GM23338 (cell line): ENCODE measurements at regions not wholly inside any gene's neighbourhood (a gene's known extent, or its start where the extent isn't known, plus 50 kb on each side); places are given as distances from the start of the nearest gene placed in this dataset.

Experiments
- ATAC-seq: fragments of 200-7000 bp; cut with Tn5 transposase; 3 replicates; pipeline ENCODE4 v1.9.1; 2020
- DNase-seq: peaks from one replicate; pipeline ENCODE4 v3.0.0-alpha.2; 2015; ENCODE audit warnings: low spot score
- H2AFZ ChIP-seq: fragments of 200-600 bp; sonication (generic); 2 replicates; pipeline ENCODE4 v1.8.0; 2016; ENCODE audit warnings: antibody characterized with exemption, mild to moderate bottlenecking, moderate library complexity
- H3F3A ChIP-seq: fragments of 200-600 bp; sonication (generic); replicated peaks from 2 replicates; pipeline ENCODE4 v1.8.0; 2017; ENCODE audit warnings: antibody characterized with exemption, mixed run types, low read depth
- H3K27ac ChIP-seq: fragments of 200-600 bp; sonication (generic); 2 replicates; pipeline ENCODE4 v1.6.1; 2016; ENCODE audit warnings: low read depth
- H3K27me3 ChIP-seq: fragments of 200-600 bp; sonication (generic); 2 replicates; pipeline ENCODE4 v1.8.0; 2016; ENCODE audit warnings: mild to moderate bottlenecking, mixed run types, moderate library complexity; ENCODE audit not compliant: insufficient read depth
- H3K36me3 ChIP-seq: fragments of 200-600 bp; sonication (generic); 2 replicates; pipeline ENCODE4 v1.8.0; 2016; ENCODE audit warnings: mild to moderate bottlenecking; ENCODE audit not compliant: insufficient read depth
- H3K4me1 ChIP-seq: fragments of 200-600 bp; sonication (generic); 2 replicates; pipeline ENCODE4 v1.8.0; 2016; ENCODE audit warnings: mild to moderate bottlenecking, moderate library complexity; ENCODE audit not compliant: insufficient read depth
- H3K4me2 ChIP-seq: fragments of 200-600 bp; sonication (generic); 2 replicates; pipeline ENCODE4 v1.7.1; 2017; ENCODE audit warnings: mixed run types
- H3K4me3 ChIP-seq: fragments of 200-600 bp; sonication (generic); 2 replicates; pipeline ENCODE4 v1.6.1; 2016; ENCODE audit warnings: mixed run types
- H3K79me2 ChIP-seq: fragments of 200-600 bp; sonication (generic); replicated peaks from 2 replicates; pipeline ENCODE4 v1.8.0; 2017; ENCODE audit warnings: mild to moderate bottlenecking; ENCODE audit not compliant: insufficient read depth
- H3K9me2 ChIP-seq: fragments of 200-600 bp; sonication (generic); 2 replicates; pipeline ENCODE4 v1.8.0; 2017; ENCODE audit not compliant: insufficient read depth
- H4K20me1 ChIP-seq: fragments of 200-600 bp; sonication (generic); replicated peaks from 2 replicates; pipeline ENCODE4 v1.8.0; 2017; ENCODE audit warnings: mild to moderate bottlenecking; ENCODE audit not compliant: insufficient read depth
- H3K27ac Mint-ChIP-seq: 2 replicates; pipeline ENCODE4 v1.8.0; 2020; ENCODE audit warnings: inconsistent platforms, mild to moderate bottlenecking, moderate library complexity, mixed read lengths
- H3K27me3 Mint-ChIP-seq: 3 replicates; pipeline ENCODE4 v1.8.0; 2022; ENCODE audit warnings: low read depth, mild to moderate bottlenecking, moderate library complexity, mixed read lengths, inconsistent platforms; ENCODE audit not compliant: insufficient read depth, poor library complexity
- H3K36me3 Mint-ChIP-seq: 3 replicates; pipeline ENCODE4 v1.8.0; 2021; ENCODE audit warnings: low read depth, mild to moderate bottlenecking, inconsistent platforms, moderate library complexity, mixed read lengths
- H3K4me1 Mint-ChIP-seq: 3 replicates; pipeline ENCODE4 v1.8.0; 2020; ENCODE audit warnings: mild to moderate bottlenecking, inconsistent platforms, mixed read lengths
- H3K4me3 Mint-ChIP-seq: 3 replicates; pipeline ENCODE4 v1.8.0; 2021; ENCODE audit warnings: moderate library complexity, mild to moderate bottlenecking, inconsistent platforms, mixed read lengths
- H3K9me3 Mint-ChIP-seq: 3 replicates; pipeline ENCODE4 v1.8.0; 2020; ENCODE audit warnings: moderate library complexity, mild to moderate bottlenecking, inconsistent platforms, mixed read lengths
- CREB1 ChIP-seq: fragments of 250-450 bp; sonication (Bioruptor Pico); IDR thresholded peaks from 2 replicates; pipeline ENCODE4 v1.5.0; 2020; ENCODE audit warnings: low read depth, mild to moderate bottlenecking, moderate library complexity
- EZH2 ChIP-seq: fragments of 200-600 bp; sonication (generic); IDR thresholded peaks from one replicate; pipeline ENCODE4 v1.8.0; 2017; ENCODE audit warnings: antibody characterized with exemption, mild to moderate bottlenecking, low read depth; ENCODE audit not compliant: unreplicated experiment
- EZH2phosphoT487 ChIP-seq: fragments of 200-600 bp; sonication (generic); IDR thresholded peaks from one replicate; pipeline ENCODE4 v1.8.1; 2018; ENCODE audit warnings: antibody characterized with exemption; ENCODE audit not compliant: unreplicated experiment
- JUNB ChIP-seq: IDR thresholded peaks from one replicate; pipeline ENCODE4 v1.6.1; 2016; ENCODE audit warnings: antibody characterized with exemption; ENCODE audit not compliant: unreplicated experiment
- NANOG ChIP-seq: IDR thresholded peaks from 2 replicates; pipeline ENCODE4 v1.6.1; 2016; ENCODE audit warnings: antibody characterized with exemption, borderline replicate concordance
- POLR2AphosphoS5 ChIP-seq: IDR thresholded peaks from 2 replicates; pipeline ENCODE4 v1.6.1; 2016; ENCODE audit warnings: antibody characterized with exemption, low read depth
- STAT1 ChIP-seq: IDR thresholded peaks from one replicate; pipeline ENCODE4 v1.6.1; 2016; ENCODE audit warnings: antibody characterized with exemption; ENCODE audit not compliant: unreplicated experiment
- ZNF114 ChIP-seq: fragments of 250-450 bp; sonication (Bioruptor Pico); IDR thresholded peaks from 2 replicates; pipeline ENCODE4 v1.5.0; 2020; ENCODE audit warnings: mild to moderate bottlenecking, moderate library complexity
- ZNF331 ChIP-seq: fragments of 250-450 bp; sonication (Bioruptor Pico); IDR thresholded peaks from 2 replicates; pipeline ENCODE4 v1.5.0; 2020; ENCODE audit warnings: low read depth, mild to moderate bottlenecking, moderate library complexity
- TF ChIP-seq, protein P1 (sequence below): IDR thresholded peaks from one replicate; pipeline ENCODE4 v1.6.1; 2018; ENCODE audit warnings: antibody characterized with exemption; ENCODE audit not compliant: unreplicated experiment
- TF ChIP-seq, protein P2 (sequence below), 2 experiments: fragments of 200-600 bp in 1 of 2; sonication (generic) in 1 of 2; conservative IDR thresholded peaks; 2 replicates each; pipeline versions ENCODE4 v1.5.1 to v1.6.1; 2016 to 2017; ENCODE audit warnings: antibody characterized with exemption in 2 of 2, low read depth in 2 of 2, mild to moderate bottlenecking in 2 of 2, moderate library complexity in 1 of 2
- TF ChIP-seq, protein P3 (sequence below): fragments of 250-450 bp; sonication (Bioruptor Pico); IDR thresholded peaks from 2 replicates; pipeline ENCODE4 v1.5.0; 2020; ENCODE audit warnings: mild to moderate bottlenecking, moderate library complexity
- TF ChIP-seq, protein P4 (sequence below): IDR thresholded peaks from 2 replicates; pipeline ENCODE4 v1.6.1; 2016; ENCODE audit warnings: antibody characterized with exemption

DNA sequence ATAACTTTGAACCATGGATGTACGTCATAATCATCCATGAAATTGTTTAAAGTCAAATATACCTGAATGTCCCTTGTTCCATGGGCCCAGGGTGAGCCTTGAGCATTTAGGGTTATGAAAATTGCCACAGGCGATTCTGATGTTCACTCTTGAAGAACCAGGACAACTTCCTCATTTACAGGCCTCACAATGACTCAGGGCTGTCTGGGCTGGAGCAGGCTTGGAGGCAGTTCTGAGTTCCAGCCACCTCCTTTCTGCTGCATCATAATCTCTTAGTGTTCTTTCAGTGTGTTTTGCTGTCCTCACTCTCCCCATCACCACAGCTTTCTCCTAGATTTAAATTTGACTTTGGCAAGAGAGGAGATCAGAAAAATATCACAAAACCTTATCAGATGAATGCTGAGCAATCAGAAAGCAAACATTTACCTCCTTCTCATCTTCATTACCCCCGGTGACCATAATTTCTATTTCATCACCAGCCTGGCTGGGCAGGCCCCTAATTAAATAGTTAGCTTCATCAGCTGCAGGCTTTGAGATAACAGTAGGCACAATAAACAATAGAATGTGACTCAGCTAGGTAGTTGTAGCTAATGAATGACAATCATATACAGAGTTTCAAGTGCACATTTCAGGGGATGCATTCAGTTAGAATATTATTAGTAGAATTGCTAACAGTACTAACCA lies 571.0 kb downstream of the SH2D4B start:
- Histone ChIP-seq H3K4me1 (no peaks in the 10 kb centered on the region), H3K79me2 (no peaks in the 10 kb centered on the region), H3K36me3 (no peaks in the 10 kb centered on the region), H4K20me1 (no peaks in the 10 kb centered on the region), H3K4me2 (no peak overlapping the region), H2AFZ (peak overlapping the region; percentile 67), H3K4me3 (no peak overlapping the region), H3K27ac (no peak overlapping the region), H3F3A (no peaks in the 10 kb centered on the region), H3K9me2 (no peaks in the 10 kb centered on the region), H3K27me3 (no peaks in the 10 kb centered on the region)
- Mint-ChIP-seq H3K4me1 (no peaks in the 10 kb centered on the region), H3K27me3 (peaks cover 4% of the 10 kb centered on the region), H3K36me3 (no peaks in the 10 kb centered on the region), H3K27ac (peak overlapping the region; percentile 70; the same call in 1 of the 2 replicates), H3K4me3 (no peak overlapping the region), H3K9me3 (no peaks in the 10 kb centered on the region)
- DNase-seq (no peak), ATAC-seq (no peak)
- no peak for TF ChIP-seq EZH2phosphoT487
- no peak for TF ChIP-seq CREB1 (CRISPR knock-in tag)
- TF ChIP-seq, protein P1, sequence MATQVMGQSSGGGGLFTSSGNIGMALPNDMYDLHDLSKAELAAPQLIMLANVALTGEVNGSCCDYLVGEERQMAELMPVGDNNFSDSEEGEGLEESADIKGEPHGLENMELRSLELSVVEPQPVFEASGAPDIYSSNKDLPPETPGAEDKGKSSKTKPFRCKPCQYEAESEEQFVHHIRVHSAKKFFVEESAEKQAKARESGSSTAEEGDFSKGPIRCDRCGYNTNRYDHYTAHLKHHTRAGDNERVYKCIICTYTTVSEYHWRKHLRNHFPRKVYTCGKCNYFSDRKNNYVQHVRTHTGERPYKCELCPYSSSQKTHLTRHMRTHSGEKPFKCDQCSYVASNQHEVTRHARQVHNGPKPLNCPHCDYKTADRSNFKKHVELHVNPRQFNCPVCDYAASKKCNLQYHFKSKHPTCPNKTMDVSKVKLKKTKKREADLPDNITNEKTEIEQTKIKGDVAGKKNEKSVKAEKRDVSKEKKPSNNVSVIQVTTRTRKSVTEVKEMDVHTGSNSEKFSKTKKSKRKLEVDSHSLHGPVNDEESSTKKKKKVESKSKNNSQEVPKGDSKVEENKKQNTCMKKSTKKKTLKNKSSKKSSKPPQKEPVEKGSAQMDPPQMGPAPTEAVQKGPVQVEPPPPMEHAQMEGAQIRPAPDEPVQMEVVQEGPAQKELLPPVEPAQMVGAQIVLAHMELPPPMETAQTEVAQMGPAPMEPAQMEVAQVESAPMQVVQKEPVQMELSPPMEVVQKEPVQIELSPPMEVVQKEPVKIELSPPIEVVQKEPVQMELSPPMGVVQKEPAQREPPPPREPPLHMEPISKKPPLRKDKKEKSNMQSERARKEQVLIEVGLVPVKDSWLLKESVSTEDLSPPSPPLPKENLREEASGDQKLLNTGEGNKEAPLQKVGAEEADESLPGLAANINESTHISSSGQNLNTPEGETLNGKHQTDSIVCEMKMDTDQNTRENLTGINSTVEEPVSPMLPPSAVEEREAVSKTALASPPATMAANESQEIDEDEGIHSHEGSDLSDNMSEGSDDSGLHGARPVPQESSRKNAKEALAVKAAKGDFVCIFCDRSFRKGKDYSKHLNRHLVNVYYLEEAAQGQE: no peak
- no peak for TF ChIP-seq ZNF114
- TF ChIP-seq, protein P2, sequence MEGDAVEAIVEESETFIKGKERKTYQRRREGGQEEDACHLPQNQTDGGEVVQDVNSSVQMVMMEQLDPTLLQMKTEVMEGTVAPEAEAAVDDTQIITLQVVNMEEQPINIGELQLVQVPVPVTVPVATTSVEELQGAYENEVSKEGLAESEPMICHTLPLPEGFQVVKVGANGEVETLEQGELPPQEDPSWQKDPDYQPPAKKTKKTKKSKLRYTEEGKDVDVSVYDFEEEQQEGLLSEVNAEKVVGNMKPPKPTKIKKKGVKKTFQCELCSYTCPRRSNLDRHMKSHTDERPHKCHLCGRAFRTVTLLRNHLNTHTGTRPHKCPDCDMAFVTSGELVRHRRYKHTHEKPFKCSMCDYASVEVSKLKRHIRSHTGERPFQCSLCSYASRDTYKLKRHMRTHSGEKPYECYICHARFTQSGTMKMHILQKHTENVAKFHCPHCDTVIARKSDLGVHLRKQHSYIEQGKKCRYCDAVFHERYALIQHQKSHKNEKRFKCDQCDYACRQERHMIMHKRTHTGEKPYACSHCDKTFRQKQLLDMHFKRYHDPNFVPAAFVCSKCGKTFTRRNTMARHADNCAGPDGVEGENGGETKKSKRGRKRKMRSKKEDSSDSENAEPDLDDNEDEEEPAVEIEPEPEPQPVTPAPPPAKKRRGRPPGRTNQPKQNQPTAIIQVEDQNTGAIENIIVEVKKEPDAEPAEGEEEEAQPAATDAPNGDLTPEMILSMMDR (conservative IDR thresholded peaks at IDR 0.05; ENCODE audit: low read depth in 2 of 2): no peak
- TF ChIP-seq STAT1: no peak
- TF ChIP-seq NANOG: no peak
- TF ChIP-seq, protein P3, sequence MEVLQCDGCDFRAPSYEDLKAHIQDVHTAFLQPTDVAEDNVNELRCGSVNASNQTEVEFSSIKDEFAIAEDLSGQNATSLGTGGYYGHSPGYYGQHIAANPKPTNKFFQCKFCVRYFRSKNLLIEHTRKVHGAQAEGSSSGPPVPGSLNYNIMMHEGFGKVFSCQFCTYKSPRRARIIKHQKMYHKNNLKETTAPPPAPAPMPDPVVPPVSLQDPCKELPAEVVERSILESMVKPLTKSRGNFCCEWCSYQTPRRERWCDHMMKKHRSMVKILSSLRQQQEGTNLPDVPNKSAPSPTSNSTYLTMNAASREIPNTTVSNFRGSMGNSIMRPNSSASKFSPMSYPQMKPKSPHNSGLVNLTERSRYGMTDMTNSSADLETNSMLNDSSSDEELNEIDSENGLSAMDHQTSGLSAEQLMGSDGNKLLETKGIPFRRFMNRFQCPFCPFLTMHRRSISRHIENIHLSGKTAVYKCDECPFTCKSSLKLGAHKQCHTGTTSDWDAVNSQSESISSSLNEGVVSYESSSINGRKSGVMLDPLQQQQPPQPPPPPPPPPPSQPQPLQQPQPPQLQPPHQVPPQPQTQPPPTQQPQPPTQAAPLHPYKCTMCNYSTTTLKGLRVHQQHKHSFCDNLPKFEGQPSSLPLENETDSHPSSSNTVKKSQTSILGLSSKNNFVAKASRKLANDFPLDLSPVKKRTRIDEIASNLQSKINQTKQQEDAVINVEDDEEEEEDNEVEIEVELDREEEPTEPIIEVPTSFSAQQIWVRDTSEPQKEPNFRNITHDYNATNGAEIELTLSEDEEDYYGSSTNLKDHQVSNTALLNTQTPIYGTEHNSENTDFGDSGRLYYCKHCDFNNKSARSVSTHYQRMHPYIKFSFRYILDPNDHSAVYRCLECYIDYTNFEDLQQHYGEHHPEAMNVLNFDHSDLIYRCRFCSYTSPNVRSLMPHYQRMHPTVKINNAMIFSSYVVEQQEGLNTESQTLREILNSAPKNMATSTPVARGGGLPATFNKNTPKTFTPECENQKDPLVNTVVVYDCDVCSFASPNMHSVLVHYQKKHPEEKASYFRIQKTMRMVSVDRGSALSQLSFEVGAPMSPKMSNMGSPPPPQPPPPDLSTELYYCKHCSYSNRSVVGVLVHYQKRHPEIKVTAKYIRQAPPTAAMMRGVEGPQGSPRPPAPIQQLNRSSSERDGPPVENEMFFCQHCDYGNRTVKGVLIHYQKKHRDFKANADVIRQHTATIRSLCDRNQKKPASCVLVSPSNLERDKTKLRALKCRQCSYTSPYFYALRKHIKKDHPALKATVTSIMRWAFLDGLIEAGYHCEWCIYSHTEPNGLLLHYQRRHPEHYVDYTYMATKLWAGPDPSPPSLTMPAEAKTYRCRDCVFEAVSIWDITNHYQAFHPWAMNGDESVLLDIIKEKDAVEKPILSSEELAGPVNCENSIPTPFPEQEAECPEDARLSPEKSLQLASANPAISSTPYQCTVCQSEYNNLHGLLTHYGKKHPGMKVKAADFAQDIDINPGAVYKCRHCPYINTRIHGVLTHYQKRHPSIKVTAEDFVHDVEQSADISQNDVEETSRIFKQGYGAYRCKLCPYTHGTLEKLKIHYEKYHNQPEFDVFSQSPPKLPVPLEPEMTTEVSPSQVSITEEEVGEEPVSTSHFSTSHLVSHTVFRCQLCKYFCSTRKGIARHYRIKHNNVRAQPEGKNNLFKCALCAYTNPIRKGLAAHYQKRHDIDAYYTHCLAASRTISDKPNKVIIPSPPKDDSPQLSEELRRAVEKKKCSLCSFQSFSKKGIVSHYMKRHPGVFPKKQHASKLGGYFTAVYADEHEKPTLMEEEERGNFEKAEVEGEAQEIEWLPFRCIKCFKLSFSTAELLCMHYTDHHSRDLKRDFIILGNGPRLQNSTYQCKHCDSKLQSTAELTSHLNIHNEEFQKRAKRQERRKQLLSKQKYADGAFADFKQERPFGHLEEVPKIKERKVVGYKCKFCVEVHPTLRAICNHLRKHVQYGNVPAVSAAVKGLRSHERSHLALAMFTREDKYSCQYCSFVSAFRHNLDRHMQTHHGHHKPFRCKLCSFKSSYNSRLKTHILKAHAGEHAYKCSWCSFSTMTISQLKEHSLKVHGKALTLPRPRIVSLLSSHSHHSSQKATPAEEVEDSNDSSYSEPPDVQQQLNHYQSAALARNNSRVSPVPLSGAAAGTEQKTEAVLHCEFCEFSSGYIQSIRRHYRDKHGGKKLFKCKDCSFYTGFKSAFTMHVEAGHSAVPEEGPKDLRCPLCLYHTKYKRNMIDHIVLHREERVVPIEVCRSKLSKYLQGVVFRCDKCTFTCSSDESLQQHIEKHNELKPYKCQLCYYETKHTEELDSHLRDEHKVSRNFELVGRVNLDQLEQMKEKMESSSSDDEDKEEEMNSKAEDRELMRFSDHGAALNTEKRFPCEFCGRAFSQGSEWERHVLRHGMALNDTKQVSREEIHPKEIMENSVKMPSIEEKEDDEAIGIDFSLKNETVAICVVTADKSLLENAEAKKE (CRISPR knock-in tag): no peak
- no peak for TF ChIP-seq ZNF331 (CRISPR knock-in tag)
- no peak for TF ChIP-seq JUNB
- TF ChIP-seq, protein P4, sequence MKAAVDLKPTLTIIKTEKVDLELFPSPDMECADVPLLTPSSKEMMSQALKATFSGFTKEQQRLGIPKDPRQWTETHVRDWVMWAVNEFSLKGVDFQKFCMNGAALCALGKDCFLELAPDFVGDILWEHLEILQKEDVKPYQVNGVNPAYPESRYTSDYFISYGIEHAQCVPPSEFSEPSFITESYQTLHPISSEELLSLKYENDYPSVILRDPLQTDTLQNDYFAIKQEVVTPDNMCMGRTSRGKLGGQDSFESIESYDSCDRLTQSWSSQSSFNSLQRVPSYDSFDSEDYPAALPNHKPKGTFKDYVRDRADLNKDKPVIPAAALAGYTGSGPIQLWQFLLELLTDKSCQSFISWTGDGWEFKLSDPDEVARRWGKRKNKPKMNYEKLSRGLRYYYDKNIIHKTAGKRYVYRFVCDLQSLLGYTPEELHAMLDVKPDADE: no peak
- TF ChIP-seq POLR2AphosphoS5: no peak
- TF ChIP-seq EZH2: no peak
